IMR-90 (cell line): ENCODE measurements at regions not wholly inside any gene's neighbourhood (a gene's known extent, or its start where the extent isn't known, plus 50 kb on each side); places are given as distances from the start of the nearest gene placed in this dataset.

Experiments
- ATAC-seq: fragments of 200-7000 bp; cut with Tn5 transposase; 2 replicates; pipeline ENCODE4 v1.9.1; 2020; ENCODE audit warnings: low read depth, mild to moderate bottlenecking, moderate library complexity
- BruUV-seq: library from RNA; stranded (reverse); fragments of 400-500 nt; replicated peaks from 2 replicates; lab custom pipeline; 2021; lab: Mats Ljungman, UMichigan
- CTCF ChIA-PET: fragments of 300-600 bp; formaldehyde crosslinking; extraction: SDS; loops from one replicate; lab custom pipeline; 2021; ENCODE audit warnings: antibody characterized with exemption; lab: Yijun Ruan, JAX
- POLR2A ChIA-PET: fragments of 300-600 bp; sonication (Branson Sonifier 250); formaldehyde crosslinking; loops from one replicate; lab custom pipeline; 2022; ENCODE audit warnings: antibody characterized with exemption; ENCODE audit not compliant: unreplicated experiment; lab: Charles Lee
- DNase-seq: peaks from one replicate; pipeline ENCODE4 v3.0.0; 2013
- H2AFZ ChIP-seq: replicated peaks from 2 replicates; pipeline ENCODE3; 2013; ENCODE audit warnings: low read length, mild to moderate bottlenecking; ENCODE audit not compliant: poor library complexity
- H2AK5ac ChIP-seq: 2 replicates; pipeline ENCODE4 v1.6.1; 2013; ENCODE audit warnings: low read depth, low read length, inconsistent platforms
- H2AK9ac ChIP-seq: replicated peaks from 2 replicates; pipeline ENCODE3; 2013; ENCODE audit warnings: mild to moderate bottlenecking, low read depth, low read length, moderate library complexity; ENCODE audit not compliant: poor library complexity
- H2BK120ac ChIP-seq: 2 replicates; pipeline ENCODE4 v1.6.1; 2013; ENCODE audit warnings: low read depth, low read length, inconsistent platforms
- H2BK15ac ChIP-seq: 3 replicates; pipeline ENCODE4 v1.6.1; 2013; ENCODE audit warnings: low read depth, low read length, inconsistent platforms
- H2BK20ac ChIP-seq: 2 replicates; pipeline ENCODE4 v1.6.1; 2013; ENCODE audit warnings: low read depth, mild to moderate bottlenecking, inconsistent platforms, low read length, moderate library complexity
- H2BK5ac ChIP-seq: 2 replicates; pipeline ENCODE4 v1.6.1; 2013; ENCODE audit warnings: mild to moderate bottlenecking, low read depth, low read length, inconsistent platforms; ENCODE audit not compliant: poor library complexity, severe bottlenecking
- H3K14ac ChIP-seq: replicated peaks from 2 replicates; pipeline ENCODE4 v1.6.1; 2013; ENCODE audit warnings: low read depth, low read length, inconsistent platforms
- H3K18ac ChIP-seq: 2 replicates; pipeline ENCODE4 v1.6.1; 2013; ENCODE audit warnings: low read depth, low read length, control low read depth
- H3K23ac ChIP-seq: 2 replicates; pipeline ENCODE4 v1.6.1; 2013; ENCODE audit warnings: low read depth, low read length, inconsistent platforms
- H3K27ac ChIP-seq: 2 replicates; pipeline ENCODE4 v1.5.1; 2013; ENCODE audit warnings: mild to moderate bottlenecking, control low read depth, low read length; ENCODE audit not compliant: insufficient read depth
- H3K27me3 ChIP-seq: 2 replicates; pipeline ENCODE4 v1.6.1; 2013; ENCODE audit warnings: low read length; ENCODE audit not compliant: control insufficient read depth, insufficient read depth
- H3K36me3 ChIP-seq: 2 replicates; pipeline ENCODE4 v1.6.1; 2013; ENCODE audit warnings: low read length, mixed read lengths; ENCODE audit not compliant: control insufficient read depth, insufficient read depth
- H3K4ac ChIP-seq: 2 replicates; pipeline ENCODE4 v1.6.1; 2013; ENCODE audit warnings: low read depth, low read length, inconsistent platforms
- H3K4me1 ChIP-seq: 2 replicates; pipeline ENCODE4 v1.6.1; 2013; ENCODE audit warnings: low read length, mixed read lengths; ENCODE audit not compliant: control insufficient read depth, insufficient read depth
- H3K4me2 ChIP-seq: 2 replicates; pipeline ENCODE4 v1.6.1; 2013; ENCODE audit warnings: low read depth, mild to moderate bottlenecking, control low read depth, low read length, moderate library complexity
- H3K4me3 ChIP-seq: 2 replicates; pipeline ENCODE4 v1.5.1; 2013; ENCODE audit warnings: low read depth, mild to moderate bottlenecking, control low read depth, low read length, moderate library complexity; ENCODE audit not compliant: insufficient read depth
- H3K56ac ChIP-seq: 2 replicates; pipeline ENCODE4 v1.6.1; 2013; ENCODE audit warnings: low read length, inconsistent platforms; ENCODE audit not compliant: insufficient read depth; ENCODE audit errors: extremely low read depth
- H3K79me1 ChIP-seq, 2 experiments: 2 replicates each; pipeline ENCODE4 v1.6.1; 2013; ENCODE audit warnings: low read length in 2 of 2, inconsistent platforms in 1 of 2, low read depth in 1 of 2
- H3K9ac ChIP-seq: 2 replicates; pipeline ENCODE4 v1.6.1; 2013; ENCODE audit warnings: low read depth, low read length, control low read depth
- H3K9me1 ChIP-seq: 2 replicates; pipeline ENCODE4 v1.6.1; 2013; ENCODE audit warnings: low read length, inconsistent platforms; ENCODE audit not compliant: insufficient read depth
- H3K9me3 ChIP-seq: 2 replicates; pipeline ENCODE4 v1.6.1; 2013; ENCODE audit warnings: low read length; ENCODE audit not compliant: control insufficient read depth, insufficient read depth
- H4K20me1 ChIP-seq: 2 replicates; pipeline ENCODE4 v1.6.1; 2013; ENCODE audit warnings: low read length, inconsistent platforms; ENCODE audit not compliant: insufficient read depth
- H4K5ac ChIP-seq: 2 replicates; pipeline ENCODE4 v1.6.1; 2013; ENCODE audit warnings: mild to moderate bottlenecking, low read depth, low read length, control low read depth
- H4K8ac ChIP-seq, 2 experiments: 2 replicates each; pipeline ENCODE4 v1.6.1; 2013; ENCODE audit warnings: low read depth in 2 of 2, low read length in 2 of 2, control low read depth in 1 of 2, inconsistent platforms in 1 of 2
- H4K91ac ChIP-seq: 2 replicates; pipeline ENCODE4 v1.6.1; 2013; ENCODE audit warnings: low read depth, low read length, inconsistent platforms; ENCODE audit not compliant: insufficient read depth
- CEBPB ChIP-seq: IDR thresholded peaks from 2 replicates; pipeline ENCODE4 v1.6.1; 2012; ENCODE audit warnings: low read depth, low read length, improper control_type of control experiment
- FOS ChIP-seq: fragments of 150-350 bp; IDR thresholded peaks from 2 replicates; pipeline ENCODE4 v1.6.1; 2016; ENCODE audit warnings: low read depth, low read length
- NFE2L2 ChIP-seq: fragments of 150-350 bp; IDR thresholded peaks from 2 replicates; pipeline ENCODE4 v1.6.1; 2016; ENCODE audit warnings: low read depth, mild to moderate bottlenecking, low read length
- POLR2A ChIP-seq: IDR thresholded peaks from 2 replicates; pipeline ENCODE4 v1.6.1; 2012; ENCODE audit warnings: mild to moderate bottlenecking, low read depth, low read length
- USF2 ChIP-seq: fragments of 150-350 bp; IDR thresholded peaks from 2 replicates; pipeline ENCODE4 v1.6.1; 2017; ENCODE audit warnings: mild to moderate bottlenecking, antibody characterized with exemption, low read length, low read depth
- WGBS, 2 experiments: methylation state at CpG; one replicate each; pipeline versions ENCODE4 v1.1.5 to v1.1.7; 2013; ENCODE audit warnings: missing lambda C conversion rate in 2 of 2; ENCODE audit not compliant: insufficient read length in 1 of 2; ENCODE audit errors: extremely low coverage in 2 of 2; 5-methylcytosine and 5-hydroxymethylcytosine counted together
- dilution Hi-C: fragments of 300-500 bp; cut with HindIII; formaldehyde crosslinking; loops from one replicate; pipeline ENCODE4 v1.14.3; 2018; ENCODE audit warnings: low sequenced_read_pairs; ENCODE audit not compliant: unreplicated experiment
- in situ Hi-C: fragments of 300-500 bp; cut with MboI; formaldehyde crosslinking; loops from 3 replicates; pipeline ENCODE4 v1.14.3; 2019; ENCODE audit warnings: low sequenced_read_pairs, inconsistent platforms, mixed read lengths
- intact Hi-C: fragments of 100-400 bp; cut with micrococcal nuclease; formaldehyde crosslinking; loops from 2 replicates; pipeline ENCODE4 v1.10.0; 2022

GRCh38 chr3:89762405-89762804, 655.0 kb downstream of the EPHA3 start:
- dilution Hi-C loops, result no loop called here

More at GRCh38 chr3:89762405-89762804, 655.0 kb downstream of the EPHA3 start:
- H3K79me1 ChIP-seq, result no peaks in the 10 kb centered on the region
- H3K4ac ChIP-seq, result no peak overlapping the region
- in situ Hi-C loops, result no loop called here
- no peak overlapping the region for H3K14ac ChIP-seq
- no peak overlapping the region for H3K18ac ChIP-seq
- no peak overlapping the region for H3K23ac ChIP-seq
- no peak overlapping the region for H2BK5ac ChIP-seq
- H2AK5ac ChIP-seq, result no peak overlapping the region
- no peaks in the 10 kb centered on the region for H3K4me1 ChIP-seq
- no peak overlapping the region for H3K4me2 ChIP-seq
- H3K27ac ChIP-seq, result no peak overlapping the region
- CTCF ChIA-PET, result no interaction called here
- H3K9me1 ChIP-seq, result no peaks in the 10 kb centered on the region
- H2AFZ ChIP-seq, result no peak overlapping the region
- 40% methylated on average over 1 of the region's 1 CpG; no CpG with 5 or more reads in 1 of the 2 experiments for WGBS, 2 experiments
- no peaks in the 10 kb centered on the region for H3K27me3 ChIP-seq
- no peaks in the 10 kb centered on the region for H4K20me1 ChIP-seq
- H4K5ac ChIP-seq, result no peak overlapping the region
- H2BK120ac ChIP-seq, result no peak overlapping the region
- H3K56ac ChIP-seq, result no peak overlapping the region
- H2AK9ac ChIP-seq, result no peak overlapping the region
- H3K36me3 ChIP-seq, result no peaks in the 10 kb centered on the region
- intact Hi-C loops, result no loop called here
- no peak for ATAC-seq
- no peak overlapping the region for H2BK15ac ChIP-seq
- no peak for DNase-seq
- no peak overlapping the region for H3K9ac ChIP-seq
- BruUV-seq, result no TSS peak
- no peaks in the 10 kb centered on the region; the same call in 1 of the 2 replicates for H3K9me3 ChIP-seq
- H3K4me3 ChIP-seq, result no peak overlapping the region
- H4K8ac ChIP-seq, result no peak overlapping the region
- POLR2A ChIA-PET, result no interaction called here
- no peak overlapping the region for H2BK20ac ChIP-seq
- no peak overlapping the region for H4K91ac ChIP-seq
- TF ChIP-seq FOS (no peak), USF2 (no peak), CEBPB (no peak), POLR2A (no peak), NFE2L2 (no peak)
